GM19025 (cell line): ENCODE measurements at regions not wholly inside any gene's neighbourhood (a gene's known extent, or its start where the extent isn't known, plus 50 kb on each side); places are given as distances from the start of the nearest gene placed in this dataset.
"Not testable (repeated sequence)": the region's sequence is repeated elsewhere in the genome, so short reads cannot be mapped to it uniquely, and the experiment has no call there.

Experiments used
- ATAC-seq: cut with Tn5 transposase; IDR thresholded peaks from one replicate; pipeline ENCODE4 v1.9.1; 2021; ENCODE audit warnings: mild to moderate bottlenecking, low read depth, moderate library complexity; ENCODE audit not compliant: unreplicated experiment

- ATAC-seq, result peak; percentile 76
Measured at GRCh38 chr6:27132532-27133280, 114.8 kb upstream of the PRSS16 start.

GRCh38 chr6:27133281-27134227, 113.9 kb upstream of the PRSS16 start:
- ATAC-seq, result no peak

GRCh38 chr6:27135087-27135657, 112.3 kb upstream of the PRSS16 start:
- ATAC-seq, result no peak

- no peak for ATAC-seq
Measured at GRCh38 chr6:27136077-27136644, 111.3 kb upstream of the PRSS16 start.

GRCh38 chr6:27136978-27137814, 110.3 kb upstream of the PRSS16 start:
- ATAC-seq, result no peak

GRCh38 chr6:27138406-27138805, 109.1 kb upstream of the PRSS16 start:
- no peak for ATAC-seq

GRCh38 chr6:27138837-27139755, 108.4 kb upstream of the PRSS16 start:
- peak; percentile 64 for ATAC-seq

- ATAC-seq, result no peak
Measured at GRCh38 chr6:27139756-27140579, 107.5 kb upstream of the PRSS16 start.

GRCh38 chr6:27140999-27141528, 106.4 kb upstream of the PRSS16 start:
- no peak for ATAC-seq

GRCh38 chr6:27141529-27142015, 105.9 kb upstream of the PRSS16 start:
- ATAC-seq, result no peak

GRCh38 chr6:27143020-27143388, 104.5 kb upstream of the PRSS16 start:
- not testable (repeated sequence) for ATAC-seq

- no peak for ATAC-seq
Measured at GRCh38 chr6:27143474-27144026, 104.0 kb upstream of the PRSS16 start.

GRCh38 chr6:27144740-27145079, 102.8 kb upstream of the PRSS16 start:
- ATAC-seq, result no peak

- no peak for ATAC-seq
Measured at GRCh38 chr6:27145731-27146455, 101.6 kb upstream of the PRSS16 start.

GRCh38 chr6:27146456-27146705, 101.1 kb upstream of the PRSS16 start:
- not testable (repeated sequence) for ATAC-seq

- peak; percentile 76 for ATAC-seq
Measured at GRCh38 chr6:27146706-27147505, 100.6 kb upstream of the PRSS16 start.
